C4-2B (cell line): ENCODE measurements at regions not wholly inside any gene's neighbourhood (a gene's known extent, or its start where the extent isn't known, plus 50 kb on each side); places are given as distances from the start of the nearest gene placed in this dataset.

ENCODE experiments used
- CTCF ChIP-seq: fragments of 450-650 bp; conservative IDR thresholded peaks from 2 replicates; pipeline ENCODE4 v1.5.1; 2017; ENCODE audit warnings: mild to moderate bottlenecking
- ZFX ChIP-seq: fragments of 450-650 bp; IDR thresholded peaks from 2 replicates; pipeline ENCODE4 v1.6.1; 2017

- TF ChIP-seq ZFX (no peak), CTCF (peak; percentile 22)
Observed at GRCh38 chr4:20305976-20306375, 54.3 kb downstream of the SLIT2 start.
